ENCODE measurements at regions not wholly inside any gene's neighbourhood (a gene's known extent, or its start where the extent isn't known, plus 50 kb on each side); places are given as distances from the start of the nearest gene placed in this dataset.

- intact Hi-C loops (cut with micrococcal nuclease; ENCODE audit: unreplicated experiment) = no loop called here
- ChIA-PET POLR2A (no interaction called here), CTCF (ENCODE audit: unreplicated experiment) (no interaction called here)
- Histone ChIP-seq H3K79me2 (ENCODE audit: insufficient read depth, low read depth, low read length) (no peaks in the 10 kb centered on the region), H4K20me1 (ENCODE audit: insufficient read depth, low read length) (no peaks in the 10 kb centered on the region), H2AFZ (ENCODE audit: low read length) (no peak overlapping the region), H3K4me2 (ENCODE audit: low read length) (no peak overlapping the region), H3K9me2 (ENCODE audit: insufficient read depth, low read length) (no peaks in the 10 kb centered on the region), H3K27ac (ENCODE audit: low read depth, low read length, poor library complexity, severe bottlenecking) (no peak overlapping the region), H3K4me3 (ENCODE audit: low read depth, low read length, poor library complexity, severe bottlenecking) (no peak overlapping the region), H3K4me1 (ENCODE audit: insufficient read depth, low read length, poor library complexity, severe bottlenecking) (no peaks in the 10 kb centered on the region), H3K9me3 (ENCODE audit: low read length) (no peaks in the 10 kb centered on the region), H3K36me3 (ENCODE audit: insufficient read depth, low read length) (no peaks in the 10 kb centered on the region)
- TF ChIP-seq CTCF (conservative IDR thresholded peaks at IDR 0.05; ENCODE audit: low read length) = no peak
- TF ChIP-seq EZH2phosphoT487 (IDR thresholded peaks at IDR 0.05; ENCODE audit: borderline replicate concordance, low read depth, low read length) = no peak
- no TSS peak for BruUV-seq (replicated peaks)
- no peak for DNase-seq (ENCODE audit: low spot score)
These were observed 194.4 kb downstream of the KBTBD8 start for GRCh38 chr3:67192466-67192865.

GRCh38 chr3:67196677-67197076 is 198.6 kb downstream of the KBTBD8 start:
- BruUV-seq (replicated peaks) = no TSS peak
- no peaks in the 10 kb centered on the region for H3K36me3 ChIP-seq (ENCODE audit: insufficient read depth, low read length)
- no peaks in the 10 kb centered on the region for H3K4me1 ChIP-seq (ENCODE audit: insufficient read depth, low read length, poor library complexity, severe bottlenecking)
- no peaks in the 10 kb centered on the region for H3K9me3 ChIP-seq (ENCODE audit: low read length)
- POLR2A ChIA-PET = interaction anchor here (0.7 kb wide), 1 partner anchor 12 kb away, joined by 4 read pairs; no protein-coding TSS in a partner anchor
- H4K20me1 ChIP-seq (ENCODE audit: insufficient read depth, low read length) = no peaks in the 10 kb centered on the region
- CTCF ChIA-PET (ENCODE audit: unreplicated experiment) = no interaction called here
- TF ChIP-seq EZH2phosphoT487 (IDR thresholded peaks at IDR 0.05; ENCODE audit: borderline replicate concordance, low read depth, low read length) (no peak), CTCF (conservative IDR thresholded peaks at IDR 0.05; ENCODE audit: low read length) (no peak)
- H3K4me2 ChIP-seq (ENCODE audit: low read length) = no peak overlapping the region
- H3K79me2 ChIP-seq (ENCODE audit: insufficient read depth, low read depth, low read length) = no peaks in the 10 kb centered on the region
- intact Hi-C loops (cut with micrococcal nuclease; ENCODE audit: unreplicated experiment) = no loop called here
- H3K4me3 ChIP-seq (ENCODE audit: low read depth, low read length, poor library complexity, severe bottlenecking) = no peak overlapping the region
- DNase-seq (ENCODE audit: low spot score) = no peak
- no peaks in the 10 kb centered on the region for H3K9me2 ChIP-seq (ENCODE audit: insufficient read depth, low read length)
- no peak overlapping the region for H2AFZ ChIP-seq (ENCODE audit: low read length)
- no peak overlapping the region for H3K27ac ChIP-seq (ENCODE audit: low read depth, low read length, poor library complexity, severe bottlenecking)

GRCh38 chr3:67198374-67198773 is 200.3 kb downstream of the KBTBD8 start:
- Histone ChIP-seq H3K9me3 (ENCODE audit: low read length) (no peaks in the 10 kb centered on the region), H3K27ac (ENCODE audit: low read depth, low read length, poor library complexity, severe bottlenecking) (no peak overlapping the region), H3K9me2 (ENCODE audit: insufficient read depth, low read length) (no peaks in the 10 kb centered on the region), H3K4me1 (ENCODE audit: insufficient read depth, low read length, poor library complexity, severe bottlenecking) (no peaks in the 10 kb centered on the region), H3K4me2 (ENCODE audit: low read length) (no peak overlapping the region), H2AFZ (ENCODE audit: low read length) (no peak overlapping the region), H3K79me2 (ENCODE audit: insufficient read depth, low read depth, low read length) (no peaks in the 10 kb centered on the region), H3K36me3 (ENCODE audit: insufficient read depth, low read length) (no peaks in the 10 kb centered on the region), H4K20me1 (ENCODE audit: insufficient read depth, low read length) (no peaks in the 10 kb centered on the region), H3K4me3 (ENCODE audit: low read depth, low read length, poor library complexity, severe bottlenecking) (no peak overlapping the region)
- ChIA-PET POLR2A (interaction anchor here (0.7 to 0.9 kb wide), 2 partner anchors 9 to 20 kb away, joined by 3 to 4 read pairs; no protein-coding TSS in a partner anchor), CTCF (ENCODE audit: unreplicated experiment) (no interaction called here)
- no TSS peak for BruUV-seq (replicated peaks)
- DNase-seq (ENCODE audit: low spot score) = no peak
- intact Hi-C loops (cut with micrococcal nuclease; ENCODE audit: unreplicated experiment) = no loop called here
- no peak for TF ChIP-seq CTCF (conservative IDR thresholded peaks at IDR 0.05; ENCODE audit: low read length)
- TF ChIP-seq EZH2phosphoT487 (IDR thresholded peaks at IDR 0.05; ENCODE audit: borderline replicate concordance, low read depth, low read length) = no peak
